Astrocyte of the hippocampus (primary cell): ENCODE measurements at regions not wholly inside any gene's neighbourhood (a gene's known extent, or its start where the extent isn't known, plus 50 kb on each side); places are given as distances from the start of the nearest gene placed in this dataset.
"Not testable (repeated sequence)": the region's sequence is repeated elsewhere in the genome, so short reads cannot be mapped to it uniquely, and the experiment has no call there.

Experiments used
- DNase-seq: peaks from one replicate; pipeline ENCODE4 v3.0.0; 2011; ENCODE audit warnings: low read depth, low spot score

- DNase-seq = no peak
These were observed 480.8 kb upstream of the IMPG1 start for GRCh38 chr6:76553256-76553655.

GRCh38 chr6:76552268-76552667, 479.8 kb upstream of the IMPG1 start:
- DNase-seq = no peak

GRCh38 chr6:76533661-76534060, 461.2 kb upstream of the IMPG1 start:
- DNase-seq = no peak

GRCh38 chr6:76532647-76533046, 460.2 kb upstream of the IMPG1 start:
- no peak for DNase-seq

- DNase-seq = no peak
These were observed 446.0 kb upstream of the IMPG1 start for GRCh38 chr6:76518443-76518842.

GRCh38 chr6:76516924-76517323, 444.5 kb upstream of the IMPG1 start:
- DNase-seq = no peak

GRCh38 chr6:76510489-76510888, 438.0 kb upstream of the IMPG1 start:
- DNase-seq = no peak

GRCh38 chr6:76509397-76509796, 436.9 kb upstream of the IMPG1 start:
- no peak for DNase-seq

- DNase-seq = no peak
These were observed 434.3 kb upstream of the IMPG1 start for GRCh38 chr6:76506808-76507207.

- no peak for DNase-seq
These were observed 423.4 kb upstream of the IMPG1 start for GRCh38 chr6:76495909-76496308.

- not testable (repeated sequence) for DNase-seq
These were observed 418.9 kb upstream of the IMPG1 start for GRCh38 chr6:76491376-76491775.

GRCh38 chr6:76490456-76490855, 418.0 kb upstream of the IMPG1 start:
- DNase-seq = peak; percentile 2

GRCh38 chr6:76481101-76481500, 408.6 kb upstream of the IMPG1 start:
- no peak for DNase-seq

GRCh38 chr6:76472858-76473257, 400.4 kb upstream of the IMPG1 start:
- no peak for DNase-seq

GRCh38 chr6:76466286-76466685, 393.8 kb upstream of the IMPG1 start:
- DNase-seq = no peak

- no peak for DNase-seq
These were observed 392.9 kb upstream of the IMPG1 start for GRCh38 chr6:76465410-76465809.

- DNase-seq = no peak
These were observed 380.8 kb upstream of the IMPG1 start for GRCh38 chr6:76453270-76453669.

- no peak for DNase-seq
These were observed 379.7 kb upstream of the IMPG1 start for GRCh38 chr6:76451926-76452709.

GRCh38 chr6:76448109-76448508, 375.6 kb upstream of the IMPG1 start:
- DNase-seq = no peak

- DNase-seq = no peak
These were observed 369.4 kb upstream of the IMPG1 start for GRCh38 chr6:76441875-76442274.

GRCh38 chr6:76439811-76440210, 367.3 kb upstream of the IMPG1 start:
- DNase-seq = no peak

GRCh38 chr6:76438768-76439167, 366.3 kb upstream of the IMPG1 start:
- DNase-seq = no peak

- peak; percentile 26 for DNase-seq
These were observed 362.7 kb upstream of the IMPG1 start for GRCh38 chr6:76435174-76435573.
